ENCODE measurements at regions not wholly inside any gene's neighbourhood (a gene's known extent, or its start where the extent isn't known, plus 50 kb on each side); places are given as distances from the start of the nearest gene placed in this dataset.

DNA sequence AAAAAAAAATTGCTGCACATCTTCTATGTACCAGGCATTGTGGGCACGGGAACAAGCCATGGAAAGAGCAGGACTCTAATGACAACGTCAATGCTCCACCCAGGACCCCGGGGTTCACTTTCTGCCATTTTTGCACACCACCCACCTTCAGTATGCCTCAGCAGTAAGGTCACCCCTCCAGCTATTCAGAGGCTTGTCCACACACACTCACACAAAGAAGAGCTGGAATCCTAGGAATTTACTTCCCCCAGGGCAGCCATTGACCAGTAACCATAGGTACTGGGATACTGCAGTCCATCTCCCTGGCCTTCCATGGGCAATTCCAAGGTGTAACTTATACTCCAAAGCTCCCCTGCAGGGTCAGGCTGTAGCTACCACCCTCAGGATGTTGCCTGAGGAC, 170.8 kb downstream of the SUCLG1 start:
- intact Hi-C loops (cut with micrococcal nuclease; ENCODE audit: unreplicated experiment): no loop called here
- H3K4me1 ChIP-seq (ENCODE audit: insufficient read depth, low read length, poor library complexity, severe bottlenecking): no peaks in the 10 kb centered on the region
- H3K4me3 ChIP-seq (ENCODE audit: low read depth, low read length, poor library complexity, severe bottlenecking): no peak overlapping the region
- DNase-seq (ENCODE audit: low spot score): no peak
- H3K9me3 ChIP-seq (ENCODE audit: low read depth, low read length, poor library complexity, severe bottlenecking): no peaks in the 10 kb centered on the region
- H3K27me3 ChIP-seq (replicated peaks; ENCODE audit: insufficient read depth, low read depth, low read length, poor library complexity): no peaks in the 10 kb centered on the region
- no peaks in the 10 kb centered on the region for H3K36me3 ChIP-seq (ENCODE audit: insufficient read depth, low read length, poor library complexity, severe bottlenecking)
- ChIA-PET POLR2A (ENCODE audit: low non-redundant PET) (no interaction called here), CTCF (no interaction called here)
- BruUV-seq (replicated peaks): no TSS peak
- no peak for TF ChIP-seq EZH2 (IDR thresholded peaks at IDR 0.05; ENCODE audit: borderline replicate concordance, low read depth, low read length, poor library complexity, severe bottlenecking)
- TF ChIP-seq, protein P1, sequence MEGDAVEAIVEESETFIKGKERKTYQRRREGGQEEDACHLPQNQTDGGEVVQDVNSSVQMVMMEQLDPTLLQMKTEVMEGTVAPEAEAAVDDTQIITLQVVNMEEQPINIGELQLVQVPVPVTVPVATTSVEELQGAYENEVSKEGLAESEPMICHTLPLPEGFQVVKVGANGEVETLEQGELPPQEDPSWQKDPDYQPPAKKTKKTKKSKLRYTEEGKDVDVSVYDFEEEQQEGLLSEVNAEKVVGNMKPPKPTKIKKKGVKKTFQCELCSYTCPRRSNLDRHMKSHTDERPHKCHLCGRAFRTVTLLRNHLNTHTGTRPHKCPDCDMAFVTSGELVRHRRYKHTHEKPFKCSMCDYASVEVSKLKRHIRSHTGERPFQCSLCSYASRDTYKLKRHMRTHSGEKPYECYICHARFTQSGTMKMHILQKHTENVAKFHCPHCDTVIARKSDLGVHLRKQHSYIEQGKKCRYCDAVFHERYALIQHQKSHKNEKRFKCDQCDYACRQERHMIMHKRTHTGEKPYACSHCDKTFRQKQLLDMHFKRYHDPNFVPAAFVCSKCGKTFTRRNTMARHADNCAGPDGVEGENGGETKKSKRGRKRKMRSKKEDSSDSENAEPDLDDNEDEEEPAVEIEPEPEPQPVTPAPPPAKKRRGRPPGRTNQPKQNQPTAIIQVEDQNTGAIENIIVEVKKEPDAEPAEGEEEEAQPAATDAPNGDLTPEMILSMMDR (conservative IDR thresholded peaks at IDR 0.05; ENCODE audit: low read depth, low read length): no peak
- H3K27ac ChIP-seq (ENCODE audit: low read depth, low read length, poor library complexity, severe bottlenecking): no peak overlapping the region

- intact Hi-C loops (cut with micrococcal nuclease; ENCODE audit: unreplicated experiment): no loop called here
- H3K36me3 ChIP-seq (ENCODE audit: insufficient read depth, low read length, poor library complexity, severe bottlenecking): no peaks in the 10 kb centered on the region
- TF ChIP-seq EZH2 (IDR thresholded peaks at IDR 0.05; ENCODE audit: borderline replicate concordance, low read depth, low read length, poor library complexity, severe bottlenecking): no peak
- TF ChIP-seq, protein P1 (conservative IDR thresholded peaks at IDR 0.05; ENCODE audit: low read depth, low read length): no peak
- no TSS peak for BruUV-seq (replicated peaks)
- ChIA-PET POLR2A (ENCODE audit: low non-redundant PET) (no interaction called here), CTCF (no interaction called here)
- H3K9me3 ChIP-seq (ENCODE audit: low read depth, low read length, poor library complexity, severe bottlenecking): no peaks in the 10 kb centered on the region
- no peak for DNase-seq (ENCODE audit: low spot score)
- H3K27me3 ChIP-seq (replicated peaks; ENCODE audit: insufficient read depth, low read depth, low read length, poor library complexity): no peaks in the 10 kb centered on the region
- no peaks in the 10 kb centered on the region for H3K4me1 ChIP-seq (ENCODE audit: insufficient read depth, low read length, poor library complexity, severe bottlenecking)
- no peak overlapping the region for H3K4me3 ChIP-seq (ENCODE audit: low read depth, low read length, poor library complexity, severe bottlenecking)
- no peak overlapping the region for H3K27ac ChIP-seq (ENCODE audit: low read depth, low read length, poor library complexity, severe bottlenecking)
Measured at GRCh38 chr2:84286878-84287277, 172.2 kb downstream of the SUCLG1 start.

- intact Hi-C loops (cut with micrococcal nuclease; ENCODE audit: unreplicated experiment): no loop called here
- DNase-seq (ENCODE audit: low spot score): no peak
- POLR2A ChIA-PET (ENCODE audit: low non-redundant PET): no interaction called here
- no peak overlapping the region for H3K27ac ChIP-seq (ENCODE audit: low read depth, low read length, poor library complexity, severe bottlenecking)
- TF ChIP-seq, protein P1 (conservative IDR thresholded peaks at IDR 0.05; ENCODE audit: low read depth, low read length): no peak
- no peak for TF ChIP-seq EZH2 (IDR thresholded peaks at IDR 0.05; ENCODE audit: borderline replicate concordance, low read depth, low read length, poor library complexity, severe bottlenecking)
- H3K4me3 ChIP-seq (ENCODE audit: low read depth, low read length, poor library complexity, severe bottlenecking): no peak overlapping the region
- CTCF ChIA-PET: no interaction called here
- no peaks in the 10 kb centered on the region for H3K9me3 ChIP-seq (ENCODE audit: low read depth, low read length, poor library complexity, severe bottlenecking)
- H3K4me1 ChIP-seq (ENCODE audit: insufficient read depth, low read length, poor library complexity, severe bottlenecking): no peaks in the 10 kb centered on the region
- H3K27me3 ChIP-seq (replicated peaks; ENCODE audit: insufficient read depth, low read depth, low read length, poor library complexity): no peaks in the 10 kb centered on the region
- BruUV-seq (replicated peaks): no TSS peak
- no peaks in the 10 kb centered on the region for H3K36me3 ChIP-seq (ENCODE audit: insufficient read depth, low read length, poor library complexity, severe bottlenecking)
Measured at GRCh38 chr2:84285056-84285747, 173.9 kb downstream of the SUCLG1 start.

All from A673 (cell line).